Middle frontal gyrus (tissue), 1 donor: ENCODE measurements at regions not wholly inside any gene's neighbourhood (a gene's known extent, or its start where the extent isn't known, plus 50 kb on each side); places are given as distances from the start of the nearest gene placed in this dataset.
A peak's percentile ranks its signal among the peaks of the same experiment; 100 is the strongest.

Experiments
- DNase-seq: peaks from one replicate; pipeline ENCODE4 v3.0.0-alpha.2; 2015; ENCODE audit warnings: low spot score; ENCODE audit errors: extremely low spot score

DNA sequence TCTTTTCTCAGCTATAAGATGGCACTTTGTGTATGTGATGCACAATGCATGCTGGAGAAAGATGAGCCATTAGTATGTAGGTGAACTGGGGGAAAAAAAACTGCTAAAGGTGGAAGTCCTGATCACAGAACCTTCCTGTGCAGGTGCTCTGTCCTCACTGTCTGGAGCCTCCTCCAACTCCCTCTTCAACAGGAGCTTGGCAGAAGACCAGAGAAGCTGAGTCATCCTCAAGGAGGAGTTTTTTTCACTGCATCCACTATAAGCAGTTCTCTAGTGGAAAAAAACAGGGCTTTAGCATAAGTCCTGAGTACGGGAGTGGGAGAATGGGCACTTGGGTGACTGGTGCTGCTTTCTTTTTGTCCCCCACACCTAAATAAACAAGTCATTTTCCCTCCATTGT lies 168.4 kb upstream of the CADPS start:
- peak; percentile 20 for DNase-seq

DNA sequence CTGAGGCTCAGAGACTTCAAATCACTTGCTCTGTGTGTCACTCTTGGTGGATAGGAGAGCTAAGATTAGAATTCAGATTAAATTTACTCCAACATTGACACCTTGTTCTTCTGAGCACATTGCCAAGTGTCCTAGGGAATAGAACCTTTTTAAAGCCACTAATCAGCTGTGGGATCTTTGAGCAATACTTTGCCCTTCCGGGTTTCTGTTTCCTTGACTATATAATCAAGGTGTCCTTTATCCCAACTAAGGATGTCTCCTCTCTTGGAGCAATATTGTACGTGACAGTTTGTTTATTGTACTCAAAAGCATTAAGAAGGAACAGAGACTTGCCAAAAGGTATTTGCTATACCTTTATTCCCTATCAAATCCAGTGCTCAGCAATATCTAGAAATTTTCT lies 170.9 kb upstream of the CADPS start:
- DNase-seq, result no peak

DNA sequence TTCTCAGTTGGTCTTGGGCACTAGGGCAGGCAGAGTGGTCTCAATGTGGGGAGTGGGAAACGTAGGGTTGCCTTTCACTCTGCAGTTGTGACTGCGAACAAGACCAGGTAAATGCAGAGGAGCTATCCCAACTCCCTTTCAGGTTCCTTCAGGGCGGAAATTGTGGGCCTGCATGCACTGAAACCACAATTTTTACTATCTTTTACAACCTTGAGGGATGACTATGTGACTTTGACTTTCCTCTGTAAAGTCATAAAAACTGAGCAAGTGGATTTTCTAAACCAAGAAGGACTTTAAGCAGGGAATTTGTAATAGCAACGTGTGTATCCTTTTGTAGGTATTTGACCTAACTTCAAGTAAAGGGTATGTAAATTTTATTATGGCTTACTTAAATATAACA lies 171.4 kb upstream of the CADPS start:
- no peak for DNase-seq

DNA sequence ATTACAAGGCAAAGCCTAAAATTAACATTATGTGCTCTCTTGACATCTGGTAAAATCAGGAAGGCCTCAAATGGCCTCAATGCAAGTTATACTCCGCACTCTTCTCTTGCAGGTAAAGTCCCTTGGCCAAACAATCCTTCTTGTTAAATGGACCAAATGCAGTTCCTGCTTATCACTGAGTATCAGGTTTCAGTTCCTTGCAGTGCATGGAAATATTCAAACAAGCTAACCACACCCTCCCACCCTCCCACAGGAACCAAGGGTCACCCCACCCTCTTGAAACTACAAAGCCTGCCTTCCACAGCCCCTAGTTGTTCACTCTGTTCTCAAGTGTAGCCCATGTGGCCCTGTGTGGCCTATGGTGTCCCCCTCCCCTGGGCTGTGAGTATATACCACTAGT lies 171.9 kb upstream of the CADPS start:
- no peak for DNase-seq

DNA sequence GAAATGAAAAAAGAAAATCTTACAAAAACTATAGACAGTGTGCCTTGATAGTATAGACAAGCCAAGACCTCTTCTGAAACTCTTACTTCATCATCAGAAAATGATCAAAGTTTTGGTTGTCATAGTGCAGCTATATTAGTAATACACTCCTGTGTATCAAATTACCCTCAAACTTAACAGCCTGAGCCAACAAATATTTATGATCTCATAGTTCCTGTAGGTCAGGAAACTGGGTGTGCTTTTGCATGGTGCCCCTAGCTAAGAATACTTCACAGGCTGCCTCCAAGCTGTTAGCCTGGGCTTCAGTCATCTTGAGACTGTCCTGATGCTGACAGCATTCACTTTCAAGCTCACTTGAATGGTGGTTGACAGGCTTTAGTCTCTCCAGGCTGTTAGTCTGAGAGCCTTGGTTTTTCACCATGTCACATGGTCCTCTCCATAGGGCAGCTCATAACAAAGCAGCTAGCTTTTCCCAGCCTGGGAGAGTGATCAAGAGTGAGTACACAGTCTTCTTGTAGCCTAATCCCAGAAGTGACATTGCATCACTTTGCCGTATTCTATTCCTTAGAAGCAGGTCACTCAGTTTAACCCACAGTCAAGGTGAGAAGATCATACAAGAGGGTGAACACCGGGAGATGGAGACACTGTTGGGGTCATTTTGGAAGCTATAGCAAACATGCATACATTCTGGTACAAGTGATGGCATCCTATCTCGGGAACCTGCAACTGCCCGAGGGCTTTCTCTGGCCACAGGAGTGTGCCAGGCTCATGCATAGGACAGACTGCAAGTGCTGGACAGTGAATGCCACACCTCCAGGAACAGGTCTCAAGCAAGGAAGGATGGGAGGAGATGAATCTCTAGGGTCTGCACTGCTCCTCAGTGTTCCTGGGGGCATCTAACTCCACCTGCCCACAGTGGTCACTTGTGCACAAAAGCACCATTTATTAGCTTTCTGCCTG lies 173.4 kb upstream of the CADPS start:
- DNase-seq, result no peak

DNA sequence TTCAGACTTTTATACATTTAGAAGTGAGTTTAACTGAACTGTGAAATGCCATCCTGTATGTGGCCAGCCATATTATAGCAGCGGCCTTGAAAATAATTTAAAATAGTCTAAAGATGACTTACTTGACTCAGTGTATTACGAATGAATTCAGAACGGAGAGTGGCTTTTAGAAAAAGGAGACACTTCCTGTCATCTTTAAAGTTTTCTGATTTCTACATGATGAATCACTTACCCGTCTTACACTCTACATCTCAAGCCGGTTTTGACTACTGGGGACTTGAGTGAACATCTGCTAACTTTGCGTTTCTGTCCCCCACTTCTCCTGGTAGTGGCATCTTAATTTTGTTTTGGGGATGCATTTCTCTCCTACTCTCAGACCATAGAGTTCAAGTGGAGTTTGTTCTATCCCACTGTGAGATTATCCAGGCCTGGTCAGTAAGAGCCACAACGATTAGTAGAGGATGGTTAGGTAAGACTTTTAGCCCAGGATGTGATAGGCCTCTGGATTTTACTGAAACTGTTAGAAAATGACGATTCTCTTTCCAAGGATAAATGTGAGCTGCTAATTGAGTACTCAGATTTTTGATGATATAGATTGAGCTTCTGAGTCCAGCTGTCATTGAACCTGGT lies 175.4 kb upstream of the CADPS start:
- no peak for DNase-seq

DNA sequence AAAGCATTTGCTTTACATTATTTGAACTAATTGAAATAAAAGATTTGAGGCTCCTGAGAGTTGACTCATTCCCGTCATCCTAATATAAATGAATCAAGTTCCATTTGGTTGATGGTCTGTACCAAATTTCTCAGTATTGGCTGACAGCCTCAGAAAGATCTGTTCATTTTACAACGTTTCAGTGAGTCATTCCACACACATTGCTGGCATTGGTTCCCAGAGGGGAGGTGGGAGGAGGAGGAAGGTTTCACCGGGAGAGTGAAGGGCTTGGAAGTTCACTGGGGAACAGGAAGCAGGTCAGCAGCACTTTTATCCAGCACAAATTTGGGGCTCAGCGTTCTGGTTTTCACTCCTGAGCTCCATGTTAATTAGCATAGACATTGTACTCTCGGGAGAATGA lies 176.7 kb upstream of the CADPS start:
- DNase-seq, result no peak

DNA sequence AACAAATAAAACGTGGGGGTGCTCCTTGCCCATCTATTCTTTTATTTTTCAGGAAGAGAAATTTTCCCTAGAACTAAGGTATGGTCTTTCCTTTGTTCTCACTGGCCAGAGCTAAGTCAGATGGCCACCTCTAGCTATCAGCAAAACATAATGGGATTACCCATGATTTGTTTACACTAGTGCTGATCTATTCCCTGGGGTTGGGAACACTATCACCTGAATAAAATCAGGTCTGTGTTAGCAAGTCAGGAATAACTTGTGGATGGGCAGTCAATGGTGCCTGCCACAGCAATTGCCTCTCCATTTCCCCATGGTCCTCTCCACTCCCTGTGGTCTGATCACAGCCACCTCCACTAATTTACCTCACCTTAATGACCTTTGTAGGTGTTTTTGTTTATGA lies 181.7 kb upstream of the CADPS start:
- no peak for DNase-seq

DNA sequence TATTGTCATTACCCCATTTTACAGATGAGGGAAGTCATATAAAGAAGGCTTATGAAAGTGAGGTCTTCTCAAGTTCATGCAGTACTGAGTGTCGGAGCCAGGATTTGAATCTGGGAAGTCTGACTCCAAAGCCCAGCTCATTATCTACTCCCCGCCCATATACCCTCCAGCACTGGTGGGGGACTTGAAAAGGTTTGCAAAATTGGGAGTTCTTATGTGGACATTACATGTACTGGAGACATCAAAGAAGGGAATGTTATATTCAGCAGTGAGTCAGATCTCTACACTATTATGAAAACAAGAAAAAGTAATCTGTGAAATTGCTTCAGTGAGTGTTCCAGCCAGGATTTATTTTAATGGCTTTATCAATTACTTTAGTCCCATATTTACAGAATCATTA lies 185.2 kb upstream of the CADPS start:
- no peak for DNase-seq

DNA sequence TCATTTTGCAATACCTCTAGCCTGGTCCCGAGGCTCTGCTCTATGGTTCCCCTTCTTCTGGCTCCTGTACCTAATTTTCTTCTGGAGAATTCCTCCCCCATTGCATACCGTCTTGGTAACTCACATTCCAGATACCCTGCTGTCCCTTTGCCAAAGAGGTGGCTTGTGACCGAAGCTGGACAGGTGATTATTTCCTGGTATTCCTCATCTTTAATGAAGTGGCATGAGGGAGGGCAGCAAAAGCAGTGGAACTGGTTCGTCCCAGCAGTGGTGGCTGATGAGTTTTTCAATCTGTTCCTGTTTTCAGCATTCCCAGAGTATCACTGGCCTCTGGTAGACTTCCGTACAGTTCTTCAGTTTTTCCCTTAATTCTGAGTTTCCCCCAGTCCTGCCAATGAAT lies 186.2 kb upstream of the CADPS start:
- no peak for DNase-seq

DNA sequence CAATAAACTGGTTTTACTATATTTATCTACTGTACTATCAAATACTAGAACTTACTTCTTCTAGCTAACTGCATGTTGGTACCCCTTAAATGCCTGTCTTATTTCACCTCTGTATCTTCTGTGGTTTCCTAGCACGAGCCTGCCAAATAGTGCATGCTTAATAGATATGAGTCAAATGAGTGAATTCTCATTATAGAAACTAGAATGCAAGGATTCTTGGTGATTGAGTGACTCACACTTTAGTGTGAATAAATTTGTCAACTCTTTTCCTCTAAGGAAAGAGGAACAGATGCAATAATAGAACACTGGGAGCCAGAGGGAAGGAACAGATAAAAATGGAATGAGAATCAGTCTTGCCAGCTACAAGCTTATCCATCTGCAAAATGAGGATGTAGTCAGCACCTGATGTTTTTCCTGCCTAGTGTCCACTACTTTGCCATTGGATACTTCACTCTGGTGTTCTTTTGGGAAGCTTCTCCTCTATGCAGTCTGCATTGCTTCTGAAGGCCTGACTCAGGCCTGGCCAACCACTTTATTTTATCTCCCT lies 189.1 kb upstream of the CADPS start:
- DNase-seq, result peak; percentile 56

DNA sequence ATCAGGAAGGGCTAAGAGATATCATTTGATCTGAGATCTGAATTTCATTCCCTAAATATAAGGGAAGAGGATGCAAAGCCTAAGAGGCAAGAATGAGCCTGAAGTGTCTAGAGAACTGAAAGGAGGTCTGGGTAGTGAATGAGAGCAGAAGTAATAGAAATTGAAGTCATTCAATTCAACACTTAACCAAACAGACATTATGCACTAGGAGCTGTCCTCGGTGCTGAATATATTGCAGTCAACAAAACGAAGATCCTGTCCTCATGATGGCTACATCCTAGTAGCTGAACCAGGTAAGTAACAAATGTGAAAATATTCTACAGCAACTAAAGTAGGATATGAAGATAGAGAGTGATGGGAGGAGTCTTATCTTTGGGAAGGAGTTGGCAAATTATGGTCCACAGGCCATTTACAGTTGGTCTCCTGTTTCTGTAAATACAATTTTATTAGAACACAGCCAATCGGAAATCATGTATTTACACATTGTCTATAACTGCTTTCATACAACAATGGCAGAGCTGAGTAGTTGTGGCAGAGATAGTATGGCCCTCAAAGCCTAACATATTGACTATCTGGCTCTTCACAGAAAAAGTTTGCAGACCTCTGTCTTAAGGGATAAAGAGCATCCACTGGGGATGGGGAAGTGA lies 192.9 kb upstream of the CADPS start:
- DNase-seq, result no peak

DNA sequence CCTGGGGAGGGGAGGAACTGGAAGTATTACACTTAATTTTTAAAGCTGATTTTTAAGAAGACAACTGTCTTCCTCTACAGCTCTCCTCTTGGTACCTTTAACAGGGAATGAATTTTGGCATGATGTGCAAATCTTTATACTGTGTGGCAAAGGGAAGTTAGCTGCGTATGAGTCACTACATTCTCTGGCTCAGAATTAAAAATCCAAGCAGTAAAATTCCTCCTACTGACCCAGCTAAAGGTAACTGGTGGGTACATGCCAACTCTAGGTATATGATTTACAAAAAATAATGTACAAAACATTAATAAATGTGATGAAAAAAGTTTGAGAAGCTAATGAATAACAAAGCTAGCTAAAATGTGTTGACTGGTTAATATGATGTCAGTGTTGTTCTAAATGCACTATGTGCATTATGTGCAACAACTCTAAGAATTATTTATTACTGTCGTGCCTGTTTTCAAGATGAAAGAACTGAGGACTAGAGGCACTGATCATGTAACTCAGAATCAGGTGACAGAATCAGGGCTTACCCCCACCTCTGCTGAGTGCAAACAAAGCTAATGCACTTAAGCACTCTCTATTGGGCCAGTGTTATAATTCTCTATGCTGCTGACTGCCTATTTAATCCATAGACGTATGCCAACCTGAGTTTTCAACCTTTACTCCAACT lies 194.7 kb upstream of the CADPS start:
- DNase-seq, result no peak

DNA sequence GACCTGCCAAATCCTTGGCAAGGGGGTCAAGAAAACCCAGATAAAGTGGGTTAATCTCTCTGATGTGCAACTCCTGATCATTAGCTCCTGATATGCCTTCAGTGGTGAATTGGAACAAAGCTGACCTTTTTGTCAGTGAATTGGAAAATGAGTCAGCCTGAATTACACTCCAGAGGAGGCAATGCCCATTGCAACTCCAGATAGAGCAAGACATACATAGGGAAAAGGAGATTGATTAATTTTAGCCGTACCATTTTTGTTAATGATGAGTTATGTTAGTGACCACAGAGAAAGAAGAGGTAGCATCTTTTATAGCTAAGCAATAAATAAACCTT lies 195.2 kb upstream of the CADPS start:
- no peak for DNase-seq

DNA sequence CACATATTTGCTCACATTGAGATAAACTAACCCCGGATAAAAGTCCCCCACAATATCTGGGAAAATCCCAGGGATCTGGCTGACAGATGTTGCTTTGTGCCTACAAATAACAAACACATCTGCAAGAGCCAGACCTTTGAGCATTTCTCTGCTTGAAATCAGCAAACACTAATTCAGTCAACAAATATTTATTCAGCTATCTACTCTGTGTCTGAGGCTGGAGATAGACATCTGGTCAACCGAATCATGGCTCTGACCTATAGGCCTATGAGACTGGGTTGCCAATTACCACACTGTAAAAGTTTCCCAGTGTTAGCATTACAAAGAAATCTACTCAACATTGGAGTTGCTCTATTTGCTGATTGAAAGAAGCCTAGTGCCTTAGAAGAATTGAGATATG lies 201.1 kb upstream of the CADPS start:
- DNase-seq, result no peak

DNA sequence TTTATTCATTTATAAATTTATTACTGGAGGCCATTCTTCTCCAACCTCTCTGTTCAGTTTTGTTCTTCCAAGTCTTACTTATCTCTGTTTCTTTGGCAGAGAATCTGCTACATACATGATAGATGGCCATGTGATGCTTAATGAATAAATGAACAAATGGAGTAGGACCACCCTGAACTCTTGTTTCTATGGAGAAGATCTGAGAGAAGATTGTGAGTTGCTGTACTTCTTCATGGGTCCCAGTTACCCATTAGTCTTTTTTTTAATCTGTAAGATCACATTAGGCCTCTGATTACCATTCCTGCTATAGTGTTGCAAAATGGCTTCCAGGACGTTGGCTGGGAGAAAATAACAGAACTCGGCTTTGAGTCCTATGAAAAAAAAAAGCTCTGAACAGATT lies 191.9 kb upstream of the SYNPR start:
- DNase-seq, result no peak

DNA sequence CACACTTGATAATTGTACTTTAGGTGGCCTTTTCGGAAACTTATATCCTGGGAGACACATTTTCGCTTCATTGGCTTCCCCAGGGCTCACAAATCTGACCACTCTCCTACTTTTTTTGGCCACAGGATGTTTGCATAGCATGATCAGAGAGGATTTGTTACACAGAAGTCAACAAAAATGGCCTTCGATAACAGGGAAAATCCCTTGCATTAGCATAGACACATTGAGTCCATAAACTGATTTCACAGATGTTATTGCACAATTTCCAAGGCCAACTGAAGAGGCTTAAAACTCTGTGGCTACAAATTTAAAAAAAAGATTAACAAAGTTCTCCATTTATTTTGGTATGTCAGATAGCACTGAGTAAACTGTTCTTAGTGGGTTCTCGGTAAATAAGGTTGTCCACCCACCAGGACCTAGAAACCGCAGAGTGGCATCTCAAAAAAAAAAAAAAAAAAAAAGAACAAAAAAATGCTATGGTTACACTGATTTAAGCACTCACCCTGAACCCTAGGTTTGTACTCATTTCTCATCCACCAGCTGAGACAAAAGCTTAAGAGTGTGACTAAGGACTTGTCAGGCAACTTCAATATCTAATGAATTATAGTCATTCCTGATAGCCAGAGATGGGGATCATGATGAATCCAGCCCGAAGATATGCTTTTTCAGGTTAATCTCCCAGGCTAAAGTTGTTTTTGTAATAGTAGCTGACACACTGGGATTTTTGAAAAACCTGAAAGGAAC lies 188.9 kb upstream of the SYNPR start:
- no peak for DNase-seq

DNA sequence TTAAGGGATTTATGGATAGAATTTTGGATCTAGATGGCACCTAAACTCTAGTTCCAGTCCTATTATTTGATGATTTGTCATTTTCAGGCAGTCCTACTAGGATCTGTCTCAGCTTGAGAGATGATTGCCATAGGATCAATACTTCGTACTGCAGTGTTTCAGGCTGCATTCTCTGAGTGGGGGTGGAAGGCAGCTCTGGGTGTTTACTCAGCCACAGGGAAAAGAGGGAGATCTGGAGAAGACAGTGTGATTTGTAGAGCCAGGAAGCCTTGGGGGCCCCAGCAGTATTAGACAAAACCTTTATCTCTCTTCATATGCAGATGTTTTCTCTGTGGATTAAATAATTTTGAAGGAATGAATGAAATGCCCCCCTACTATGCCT lies 188.4 kb upstream of the SYNPR start:
- DNase-seq, result no peak

DNA sequence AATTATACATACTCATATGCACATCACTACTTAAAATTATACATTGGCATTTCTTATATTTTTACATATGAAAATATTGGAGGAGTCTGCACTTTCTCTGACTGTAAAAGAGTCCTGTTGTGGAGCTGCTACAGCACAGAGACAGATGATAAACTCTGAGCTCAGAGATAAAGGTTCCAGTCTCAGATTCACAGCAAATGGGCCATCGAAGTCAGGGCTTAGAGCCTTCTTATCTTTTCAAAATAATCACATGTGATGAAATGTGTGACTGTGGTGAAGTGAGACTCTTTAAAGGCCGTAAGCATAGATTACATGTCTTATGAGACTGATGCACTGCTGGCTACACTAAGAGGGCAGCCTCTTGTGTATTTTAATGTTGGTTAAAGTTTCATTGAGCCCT lies 187.5 kb upstream of the SYNPR start:
- no peak for DNase-seq

DNA sequence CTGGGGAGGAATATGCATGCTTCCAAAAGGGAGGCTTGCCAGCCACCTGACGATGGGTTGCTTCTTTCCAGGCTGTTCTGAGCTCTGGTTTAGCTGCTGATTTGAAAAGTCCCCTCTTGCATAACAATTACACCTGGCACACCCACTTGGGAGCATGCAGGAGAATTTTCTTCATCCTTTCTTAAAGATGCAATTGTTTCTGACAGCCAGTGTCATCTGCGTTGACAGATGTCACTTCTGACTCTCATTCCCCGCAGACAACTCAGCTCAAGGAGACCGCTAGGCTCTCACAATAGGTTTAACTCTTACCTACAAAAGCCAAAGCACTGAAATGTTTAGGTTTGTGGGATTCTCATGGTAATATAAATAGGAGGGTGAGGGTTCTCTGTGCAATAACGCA lies 185.6 kb upstream of the SYNPR start:
- no peak for DNase-seq
